Lower leg skin (tissue), 3 donors: ENCODE measurements at regions not wholly inside any gene's neighbourhood (a gene's known extent, or its start where the extent isn't known, plus 50 kb on each side); places are given as distances from the start of the nearest gene placed in this dataset.

Source experiments
- POLR2A ChIP-seq, 2 donors: fragments of 450-650 bp; IDR thresholded peaks; one replicate each; pipeline ENCODE4 v1.6.1; 2016 to 2017; ENCODE audit warnings: antibody characterized with exemption in 2 of 2, mild to moderate bottlenecking in 1 of 2, moderate library complexity in 1 of 2
- TF ChIP-seq, protein P1 (sequence below), 3 donors: fragments of 450-650 bp; IDR thresholded peaks; one replicate each; pipeline ENCODE4 v1.5.1; 2016; ENCODE audit warnings: antibody characterized with exemption in 3 of 3, mild to moderate bottlenecking in 3 of 3, moderate library complexity in 2 of 3

DNA sequence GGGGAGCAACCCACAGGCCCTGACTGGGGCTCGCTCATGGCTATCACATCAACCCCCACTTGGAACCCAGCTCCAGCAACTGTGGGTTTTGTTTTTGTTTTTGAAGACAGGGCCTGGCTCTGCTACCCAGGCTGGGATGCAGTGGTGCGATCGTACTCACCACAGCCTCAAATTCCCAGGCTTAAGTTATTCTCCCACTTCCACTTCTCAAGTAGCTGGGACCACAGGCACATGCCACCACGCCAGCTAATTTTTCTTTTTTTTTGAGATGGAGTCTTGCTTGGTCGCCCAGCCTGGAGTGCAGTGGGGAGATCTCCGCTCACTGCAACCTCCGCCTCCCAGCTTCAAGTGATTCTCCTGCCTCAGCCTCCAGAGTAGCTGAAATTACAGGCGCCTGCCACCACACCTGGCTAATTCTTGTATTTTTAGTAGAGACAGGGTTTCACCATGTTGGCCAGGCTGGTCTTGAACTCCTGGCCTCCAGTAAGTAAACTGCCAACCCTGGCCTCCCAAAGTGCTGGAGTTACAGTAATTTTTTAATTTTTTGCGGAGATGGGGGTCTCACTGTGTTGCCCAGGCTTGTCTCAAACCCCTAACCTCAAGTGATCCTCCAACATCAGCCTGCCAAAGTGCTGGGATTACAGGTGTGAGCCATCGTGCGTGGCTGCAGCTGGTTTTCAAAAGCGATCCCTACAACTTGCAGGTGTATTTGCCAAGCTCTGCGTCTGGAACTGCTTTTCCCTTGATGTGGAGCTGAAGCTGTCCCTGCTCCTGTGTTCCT lies 228.7 kb downstream of the SKIDA1 start:
- no peak for TF ChIP-seq POLR2A (IDR thresholded peaks at IDR 0.05)
- TF ChIP-seq, protein P1, sequence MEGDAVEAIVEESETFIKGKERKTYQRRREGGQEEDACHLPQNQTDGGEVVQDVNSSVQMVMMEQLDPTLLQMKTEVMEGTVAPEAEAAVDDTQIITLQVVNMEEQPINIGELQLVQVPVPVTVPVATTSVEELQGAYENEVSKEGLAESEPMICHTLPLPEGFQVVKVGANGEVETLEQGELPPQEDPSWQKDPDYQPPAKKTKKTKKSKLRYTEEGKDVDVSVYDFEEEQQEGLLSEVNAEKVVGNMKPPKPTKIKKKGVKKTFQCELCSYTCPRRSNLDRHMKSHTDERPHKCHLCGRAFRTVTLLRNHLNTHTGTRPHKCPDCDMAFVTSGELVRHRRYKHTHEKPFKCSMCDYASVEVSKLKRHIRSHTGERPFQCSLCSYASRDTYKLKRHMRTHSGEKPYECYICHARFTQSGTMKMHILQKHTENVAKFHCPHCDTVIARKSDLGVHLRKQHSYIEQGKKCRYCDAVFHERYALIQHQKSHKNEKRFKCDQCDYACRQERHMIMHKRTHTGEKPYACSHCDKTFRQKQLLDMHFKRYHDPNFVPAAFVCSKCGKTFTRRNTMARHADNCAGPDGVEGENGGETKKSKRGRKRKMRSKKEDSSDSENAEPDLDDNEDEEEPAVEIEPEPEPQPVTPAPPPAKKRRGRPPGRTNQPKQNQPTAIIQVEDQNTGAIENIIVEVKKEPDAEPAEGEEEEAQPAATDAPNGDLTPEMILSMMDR (IDR thresholded peaks at IDR 0.05): no peak
